HepG2 (cell line): ENCODE measurements at regions not wholly inside any gene's neighbourhood (a gene's known extent, or its start where the extent isn't known, plus 50 kb on each side); places are given as distances from the start of the nearest gene placed in this dataset.

Source experiments
- ATAC-seq: fragments of 200-7000 bp; cut with Tn5 transposase; 3 replicates; pipeline ENCODE4 v1.9.1; 2020; ENCODE audit warnings: mild to moderate bottlenecking, moderate library complexity
- BruUV-seq: library from RNA; stranded (reverse); fragments of 400-500 nt; replicated peaks from 2 replicates; lab custom pipeline; 2021; lab: Mats Ljungman, UMichigan
- CTCF ChIA-PET: fragments of 300-600 bp; formaldehyde crosslinking; extraction: SDS; loops from one replicate; lab custom pipeline; 2021; ENCODE audit warnings: low total read pairs, inconsistent platforms, low intra/inter-chr PET ratio; lab: Yijun Ruan, JAX
- POLR2A ChIA-PET: fragments of 350-600 bp; sonication (Branson Sonifier 250); formaldehyde crosslinking; loops from one replicate; lab custom pipeline; 2020; ENCODE audit warnings: antibody characterized with exemption, inconsistent platforms; lab: Yijun Ruan, JAX
- DNase-seq: peaks from one replicate; pipeline ENCODE4 v3.0.0-alpha.2; 2015; ENCODE audit warnings: low spot score
- FAIRE-seq: peaks from 3 replicates; lab custom pipeline; 2011; peaks lifted over from hg19 to GRCh38; lab: Jason Lieb, UNC
- H2AFZ ChIP-seq: one replicate; pipeline ENCODE4 v1.6.1; 2011; ENCODE audit warnings: low read length, inconsistent platforms
- H3K27ac ChIP-seq: fragments of 300-600 bp; 3 replicates; pipeline ENCODE4 v1.8.0; 2011; ENCODE audit warnings: mixed run types, mild to moderate bottlenecking, mixed read lengths, low read length, inconsistent platforms; ENCODE audit not compliant: insufficient read depth; ENCODE audit errors: extremely low read length
- H3K27me3 ChIP-seq, 2 experiments: fragments of 200-600 bp in 1 of 2; 2 replicates in 1 of 2; 3 replicates in 1 of 2; pipeline versions ENCODE4 v1.6.0 to v1.8.0; 2011; ENCODE audit warnings: low read length in 2 of 2, mild to moderate bottlenecking in 2 of 2, moderate library complexity in 2 of 2, inconsistent platforms in 1 of 2; ENCODE audit not compliant: insufficient read depth in 2 of 2, control insufficient read depth in 1 of 2
- H3K36me3 ChIP-seq, 2 experiments: fragments of 200-600 bp in 1 of 2; replicated peaks in 1 of 2; 2 replicates in 1 of 2; 3 replicates in 1 of 2; pipeline versions ENCODE4 v1.5.1 to v1.8.0; 2011; ENCODE audit warnings: low read length in 2 of 2, inconsistent platforms in 1 of 2; ENCODE audit not compliant: insufficient read depth in 2 of 2, control insufficient read depth in 1 of 2
- H3K4me1 ChIP-seq: 2 replicates; pipeline ENCODE4 v1.5.1; 2012; ENCODE audit warnings: low read length, inconsistent platforms; ENCODE audit not compliant: insufficient read depth
- H3K4me2 ChIP-seq: 2 replicates; pipeline ENCODE4 v1.6.0; 2011; ENCODE audit warnings: low read depth, low read length, inconsistent platforms
- H3K4me3 ChIP-seq, 3 experiments: fragments of 200-600 bp in 1 of 3; sonication (generic), shearing (Covaris generic) in 1 of 3; replicated peaks in 1 of 3; 2 replicates each; pipeline ENCODE4 v1.5.1; 2011 to 2016; ENCODE audit warnings: low read length in 3 of 3, inconsistent platforms in 2 of 3, low read depth in 2 of 3, mild to moderate bottlenecking in 2 of 3, control low read depth in 1 of 3, mixed read lengths in 1 of 3; ENCODE audit not compliant: insufficient read depth in 1 of 3
- H3K79me2 ChIP-seq: one replicate; pipeline ENCODE4 v1.6.1; 2011; ENCODE audit warnings: low read length, inconsistent platforms; ENCODE audit not compliant: insufficient read depth
- H3K9ac ChIP-seq: 2 replicates; pipeline ENCODE4 v1.6.0; 2011; ENCODE audit warnings: mild to moderate bottlenecking, low read depth, low read length, inconsistent platforms; ENCODE audit not compliant: insufficient read depth
- H3K9me3 ChIP-seq: 2 replicates; pipeline ENCODE4 v1.5.1; 2012; ENCODE audit warnings: mild to moderate bottlenecking, low read length
- H4K20me1 ChIP-seq: 2 replicates; pipeline ENCODE4 v1.6.0; 2011; ENCODE audit warnings: inconsistent platforms, mild to moderate bottlenecking, low read length, moderate library complexity; ENCODE audit not compliant: insufficient read depth
- ATRX ChIP-seq: sonication (generic); formaldehyde crosslinking; IDR thresholded peaks from 2 replicates; pipeline ENCODE4 v1.4.0; 2020; ENCODE audit warnings: missing genetic modification reagents, borderline replicate concordance
- MIER2 ChIP-seq: IDR thresholded peaks from 2 replicates; pipeline ENCODE4 v1.6.1; 2016; ENCODE audit warnings: missing biosample characterization, missing genetic modification reagents
- MTF2 ChIP-seq: sonication (generic); formaldehyde crosslinking; IDR thresholded peaks from 2 replicates; pipeline ENCODE4 v1.5.0; 2020; ENCODE audit warnings: missing genetic modification reagents, borderline replicate concordance
- NFIB ChIP-seq: sonication (generic); formaldehyde crosslinking; IDR thresholded peaks from 2 replicates; pipeline ENCODE4 v1.9.0; 2021; ENCODE audit warnings: missing genetic modification reagents, mild to moderate bottlenecking, borderline replicate concordance
- REPIN1 ChIP-seq: sonication (generic); formaldehyde crosslinking; IDR thresholded peaks from 2 replicates; pipeline ENCODE4 v1.8.0; 2022; ENCODE audit warnings: missing genetic modification reagents, low read depth, mild to moderate bottlenecking, borderline replicate concordance
- RFXANK ChIP-seq: IDR thresholded peaks from 2 replicates; pipeline ENCODE4 v1.6.1; 2016
- YEATS2 ChIP-seq: sonication (generic); formaldehyde crosslinking; IDR thresholded peaks from 2 replicates; pipeline ENCODE4 v1.4.0; 2020; ENCODE audit warnings: missing genetic modification reagents, borderline replicate concordance
- ZFP36 ChIP-seq: fragments of 150-350 bp; IDR thresholded peaks from 2 replicates; pipeline ENCODE4 v1.6.1; 2018; ENCODE audit warnings: borderline replicate concordance, low read length, low read depth; ENCODE audit not compliant: partially characterized antibody
- ZNF20 ChIP-seq: sonication (generic); formaldehyde crosslinking; IDR thresholded peaks from 2 replicates; pipeline ENCODE4 v1.4.0; 2020; ENCODE audit warnings: mild to moderate bottlenecking, moderate library complexity, missing genetic modification reagents
- ZNF335 ChIP-seq: sonication (generic); formaldehyde crosslinking; IDR thresholded peaks from 2 replicates; pipeline ENCODE4 v1.4.0; 2020; ENCODE audit warnings: missing genetic modification reagents
- ZNF780A ChIP-seq: sonication (generic); formaldehyde crosslinking; IDR thresholded peaks from 2 replicates; pipeline ENCODE4 v1.8.0; 2022; ENCODE audit warnings: mild to moderate bottlenecking, missing genetic modification reagents, moderate library complexity
- ZSCAN12 ChIP-seq: sonication (generic); formaldehyde crosslinking; IDR thresholded peaks from 2 replicates; pipeline ENCODE4 v1.9.0; 2021; ENCODE audit warnings: mild to moderate bottlenecking, missing genetic modification reagents
- WGBS: methylation state at CpG from one replicate; pipeline ENCODE4 v1.1.6; 2017; ENCODE audit warnings: low lambda C conversion rate; 5-methylcytosine and 5-hydroxymethylcytosine counted together
- in situ Hi-C: cut with HindIII; loops from 2 replicates; pipeline ENCODE4 v1.10.0; 2017; ENCODE audit warnings: low pct_unique_long_range_greater_than_20kb; ENCODE audit not compliant: extremely low pct_ligation_motif_present
- intact Hi-C: fragments of 100-400 bp; cut with micrococcal nuclease; formaldehyde crosslinking; loops from one replicate; pipeline ENCODE4 v1.10.0; 2022; ENCODE audit not compliant: unreplicated experiment
- TF ChIP-seq, protein P1 (sequence below): sonication (generic); formaldehyde crosslinking; conservative IDR thresholded peaks from 2 replicates; pipeline ENCODE4 v1.5.0; 2020; ENCODE audit warnings: missing genetic modification reagents
- TF ChIP-seq, protein P2 (sequence below): sonication (generic); formaldehyde crosslinking; IDR thresholded peaks from 2 replicates; pipeline ENCODE4 v1.9.0; 2021; ENCODE audit warnings: missing genetic modification reagents, mild to moderate bottlenecking, borderline replicate concordance
- TF ChIP-seq, protein P3 (sequence below): sonication (generic); formaldehyde crosslinking; IDR thresholded peaks from 2 replicates; pipeline ENCODE4 v1.4.0; 2020; ENCODE audit warnings: missing genetic modification reagents

DNA sequence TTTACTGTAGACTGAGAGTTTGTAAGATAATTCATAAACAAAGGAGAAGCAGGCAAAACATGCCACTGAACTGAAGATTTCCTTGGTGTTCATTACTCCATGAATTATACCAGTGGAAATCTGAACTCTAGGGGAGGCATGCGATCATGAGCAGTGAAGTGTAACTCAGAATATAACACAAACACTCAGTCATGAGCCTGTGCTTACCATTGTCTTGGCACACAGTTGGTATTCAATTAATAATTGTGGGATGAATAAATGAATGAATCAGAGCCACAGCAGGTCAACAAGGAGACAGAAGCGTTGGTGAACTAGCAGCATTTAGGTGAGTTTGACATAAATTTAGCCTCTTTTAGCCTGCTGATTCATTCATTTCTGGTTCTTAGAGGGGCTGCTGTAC, 263.5 kb upstream of the DKK2 start:
- Histone ChIP-seq H4K20me1 (no peaks in the 10 kb centered on the region), H3K27ac (no peak overlapping the region), H3K9me3 (no peaks in the 10 kb centered on the region), H3K4me2 (no peak overlapping the region), H3K27me3 (no peaks in the 10 kb centered on the region), H3K4me3 (no peak overlapping the region), H3K4me1 (no peaks in the 10 kb centered on the region), H3K9ac (no peak overlapping the region), H3K36me3 (no peaks in the 10 kb centered on the region), H3K79me2 (no peaks in the 10 kb centered on the region), H2AFZ (no peak overlapping the region)
- ATAC-seq = no peak
- ChIA-PET POLR2A (no interaction called here), CTCF (no interaction called here)
- intact Hi-C loops = no loop called here
- WGBS = 29% methylated on average over 2 of the region's 2 CpGs
- no peak for DNase-seq
- FAIRE-seq = no peak
- BruUV-seq = no TSS peak
- TF ChIP-seq, protein P1, sequence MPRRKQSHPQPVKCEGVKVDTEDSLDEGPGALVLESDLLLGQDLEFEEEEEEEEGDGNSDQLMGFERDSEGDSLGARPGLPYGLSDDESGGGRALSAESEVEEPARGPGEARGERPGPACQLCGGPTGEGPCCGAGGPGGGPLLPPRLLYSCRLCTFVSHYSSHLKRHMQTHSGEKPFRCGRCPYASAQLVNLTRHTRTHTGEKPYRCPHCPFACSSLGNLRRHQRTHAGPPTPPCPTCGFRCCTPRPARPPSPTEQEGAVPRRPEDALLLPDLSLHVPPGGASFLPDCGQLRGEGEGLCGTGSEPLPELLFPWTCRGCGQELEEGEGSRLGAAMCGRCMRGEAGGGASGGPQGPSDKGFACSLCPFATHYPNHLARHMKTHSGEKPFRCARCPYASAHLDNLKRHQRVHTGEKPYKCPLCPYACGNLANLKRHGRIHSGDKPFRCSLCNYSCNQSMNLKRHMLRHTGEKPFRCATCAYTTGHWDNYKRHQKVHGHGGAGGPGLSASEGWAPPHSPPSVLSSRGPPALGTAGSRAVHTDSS = no peak
- no peak for TF ChIP-seq ZNF335 (CRISPR knock-in tag)
- no peak for TF ChIP-seq NFIB (CRISPR knock-in tag)
- TF ChIP-seq ZFP36 = no peak
- no peak for TF ChIP-seq RFXANK (CRISPR knock-in tag)
- TF ChIP-seq, protein P2, sequence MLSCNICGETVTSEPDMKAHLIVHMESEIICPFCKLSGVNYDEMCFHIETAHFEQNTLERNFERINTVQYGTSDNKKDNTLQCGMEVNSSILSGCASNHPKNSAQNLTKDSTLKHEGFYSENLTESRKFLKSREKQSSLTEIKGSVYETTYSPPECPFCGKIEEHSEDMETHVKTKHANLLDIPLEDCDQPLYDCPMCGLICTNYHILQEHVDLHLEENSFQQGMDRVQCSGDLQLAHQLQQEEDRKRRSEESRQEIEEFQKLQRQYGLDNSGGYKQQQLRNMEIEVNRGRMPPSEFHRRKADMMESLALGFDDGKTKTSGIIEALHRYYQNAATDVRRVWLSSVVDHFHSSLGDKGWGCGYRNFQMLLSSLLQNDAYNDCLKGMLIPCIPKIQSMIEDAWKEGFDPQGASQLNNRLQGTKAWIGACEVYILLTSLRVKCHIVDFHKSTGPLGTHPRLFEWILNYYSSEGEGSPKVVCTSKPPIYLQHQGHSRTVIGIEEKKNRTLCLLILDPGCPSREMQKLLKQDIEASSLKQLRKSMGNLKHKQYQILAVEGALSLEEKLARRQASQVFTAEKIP (CRISPR knock-in tag) = no peak
- TF ChIP-seq YEATS2 = no peak
- TF ChIP-seq ZNF20 (CRISPR knock-in tag) = no peak
- TF ChIP-seq, protein P3, sequence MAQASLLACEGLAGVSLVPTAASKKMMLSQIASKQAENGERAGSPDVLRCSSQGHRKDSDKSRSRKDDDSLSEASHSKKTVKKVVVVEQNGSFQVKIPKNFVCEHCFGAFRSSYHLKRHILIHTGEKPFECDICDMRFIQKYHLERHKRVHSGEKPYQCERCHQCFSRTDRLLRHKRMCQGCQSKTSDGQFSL (CRISPR knock-in tag) = no peak
- TF ChIP-seq REPIN1 (CRISPR knock-in tag) = no peak
- TF ChIP-seq ZSCAN12 (CRISPR knock-in tag) = no peak
- no peak for TF ChIP-seq MIER2 (CRISPR knock-in tag)
- TF ChIP-seq ATRX (CRISPR knock-in tag) = no peak
- no peak for TF ChIP-seq MTF2 (CRISPR knock-in tag)
- no peak for TF ChIP-seq ZNF780A (CRISPR knock-in tag)
- in situ Hi-C loops = no loop called here
